ENCODE measurements at regions not wholly inside any gene's neighbourhood (a gene's known extent, or its start where the extent isn't known, plus 50 kb on each side); places are given as distances from the start of the nearest gene placed in this dataset.
A peak's percentile ranks its signal among the peaks of the same experiment; 100 is the strongest.

- TF ChIP-seq CTCF (conservative IDR thresholded peaks at IDR 0.05): no peak
Measured at GRCh38 chr15:35741881-35742280, 195.9 kb upstream of the DPH6 start.

GRCh38 chr15:35743321-35743720 lies 197.4 kb upstream of the DPH6 start:
- TF ChIP-seq CTCF (conservative IDR thresholded peaks at IDR 0.05): no peak
- no peak overlapping the region for H3K27ac ChIP-seq

More at GRCh38 chr15:35741881-35742280, 195.9 kb upstream of the DPH6 start:
- no peak overlapping the region for H3K27ac ChIP-seq

GRCh38 chr15:35746121-35746520 lies 200.2 kb upstream of the DPH6 start:
- TF ChIP-seq CTCF (conservative IDR thresholded peaks at IDR 0.05): no peak
- H3K27ac ChIP-seq: no peak overlapping the region

GRCh38 chr15:35748105-35748504 lies 202.1 kb upstream of the DPH6 start:
- TF ChIP-seq CTCF (conservative IDR thresholded peaks at IDR 0.05): no peak
- H3K27ac ChIP-seq: no peak overlapping the region

- TF ChIP-seq CTCF (conservative IDR thresholded peaks at IDR 0.05): no peak
- no peak overlapping the region for H3K27ac ChIP-seq
Measured at GRCh38 chr15:35750051-35750450, 204.1 kb upstream of the DPH6 start.

GRCh38 chr15:35751413-35752133 lies 205.6 kb upstream of the DPH6 start:
- no peak overlapping the region for H3K27ac ChIP-seq
- TF ChIP-seq CTCF (conservative IDR thresholded peaks at IDR 0.05): peak; percentile 83

- no peak for TF ChIP-seq CTCF (conservative IDR thresholded peaks at IDR 0.05)
- H3K27ac ChIP-seq: no peak overlapping the region
Measured at GRCh38 chr15:35752134-35752466, 206.1 kb upstream of the DPH6 start.
